ENCODE measurements at regions not wholly inside any gene's neighbourhood (a gene's known extent, or its start where the extent isn't known, plus 50 kb on each side); places are given as distances from the start of the nearest gene placed in this dataset.

DNA sequence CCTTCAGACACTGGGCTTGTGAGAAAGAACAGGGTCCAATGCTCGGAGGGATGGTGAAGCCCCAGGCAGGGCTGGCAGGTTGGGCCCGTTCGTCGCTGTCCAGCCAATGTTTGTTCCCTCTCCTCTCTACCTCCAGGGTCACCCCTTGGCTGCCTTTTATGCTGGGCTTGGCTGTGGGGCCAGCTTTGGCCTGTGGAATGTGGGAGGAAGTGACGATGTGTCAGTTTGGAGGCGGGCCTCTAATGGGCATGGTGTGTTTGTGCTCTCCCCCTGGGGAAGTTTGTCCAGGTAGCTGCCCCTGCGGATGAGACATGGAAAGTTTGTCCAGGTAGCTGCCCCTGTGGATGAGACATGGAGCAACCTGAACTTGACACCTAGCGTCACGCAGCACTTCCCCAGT is 236.7 kb downstream of the GLRX3 start:
- POLR2A ChIA-PET = no interaction called here
- CTCF ChIA-PET = no interaction called here
- no peak for DNase-seq (ENCODE audit: low read depth, low spot score)
- no peak overlapping the region for H3K4me3 ChIP-seq (ENCODE audit: low read depth, low read length)
- TF ChIP-seq, protein P1, sequence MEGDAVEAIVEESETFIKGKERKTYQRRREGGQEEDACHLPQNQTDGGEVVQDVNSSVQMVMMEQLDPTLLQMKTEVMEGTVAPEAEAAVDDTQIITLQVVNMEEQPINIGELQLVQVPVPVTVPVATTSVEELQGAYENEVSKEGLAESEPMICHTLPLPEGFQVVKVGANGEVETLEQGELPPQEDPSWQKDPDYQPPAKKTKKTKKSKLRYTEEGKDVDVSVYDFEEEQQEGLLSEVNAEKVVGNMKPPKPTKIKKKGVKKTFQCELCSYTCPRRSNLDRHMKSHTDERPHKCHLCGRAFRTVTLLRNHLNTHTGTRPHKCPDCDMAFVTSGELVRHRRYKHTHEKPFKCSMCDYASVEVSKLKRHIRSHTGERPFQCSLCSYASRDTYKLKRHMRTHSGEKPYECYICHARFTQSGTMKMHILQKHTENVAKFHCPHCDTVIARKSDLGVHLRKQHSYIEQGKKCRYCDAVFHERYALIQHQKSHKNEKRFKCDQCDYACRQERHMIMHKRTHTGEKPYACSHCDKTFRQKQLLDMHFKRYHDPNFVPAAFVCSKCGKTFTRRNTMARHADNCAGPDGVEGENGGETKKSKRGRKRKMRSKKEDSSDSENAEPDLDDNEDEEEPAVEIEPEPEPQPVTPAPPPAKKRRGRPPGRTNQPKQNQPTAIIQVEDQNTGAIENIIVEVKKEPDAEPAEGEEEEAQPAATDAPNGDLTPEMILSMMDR (IDR thresholded peaks at IDR 0.05; ENCODE audit: insufficient read depth, low read length, missing control alignments) = no peak

DNA sequence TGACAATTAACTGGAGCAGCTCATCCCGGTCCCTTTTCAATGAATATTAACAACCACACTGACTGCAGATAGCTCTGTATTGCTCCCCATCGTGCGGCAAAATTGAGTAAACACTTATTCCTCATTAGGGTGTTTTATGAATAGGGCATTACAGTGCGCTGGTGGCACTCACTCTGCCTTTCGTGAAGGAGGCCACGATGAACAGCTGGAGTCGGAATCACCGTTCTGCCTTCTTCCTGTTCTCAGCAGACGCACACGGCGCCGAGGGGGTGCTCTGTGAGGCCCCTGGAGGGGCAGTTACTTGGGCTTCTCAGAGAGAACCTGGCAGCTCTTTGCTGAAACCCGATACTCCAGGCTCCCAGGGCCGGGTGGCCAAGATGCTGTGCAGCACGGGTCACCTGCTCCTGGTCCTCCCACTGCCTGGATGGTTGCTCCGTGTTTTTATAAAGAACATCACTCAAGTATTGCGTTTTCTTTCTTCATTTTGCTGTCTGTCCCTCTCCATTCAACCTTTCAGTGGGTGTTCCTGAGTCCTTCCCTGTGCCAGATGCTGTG is 241.9 kb downstream of the GLRX3 start:
- CTCF ChIA-PET = no interaction called here
- TF ChIP-seq, protein P1 (IDR thresholded peaks at IDR 0.05; ENCODE audit: insufficient read depth, low read length, missing control alignments) = no peak
- DNase-seq (ENCODE audit: low read depth, low spot score) = no peak
- H3K4me3 ChIP-seq (ENCODE audit: low read depth, low read length) = no peak overlapping the region
- POLR2A ChIA-PET = no interaction called here

- TF ChIP-seq, protein P1 (IDR thresholded peaks at IDR 0.05; ENCODE audit: insufficient read depth, low read length, missing control alignments) = no peak
- DNase-seq (ENCODE audit: low read depth, low spot score) = no peak
- CTCF ChIA-PET = no interaction called here
- no peak overlapping the region for H3K4me3 ChIP-seq (ENCODE audit: low read depth, low read length)
- POLR2A ChIA-PET = no interaction called here
Measured at GRCh38 chr10:130378556-130379400, 242.6 kb downstream of the GLRX3 start.

DNA sequence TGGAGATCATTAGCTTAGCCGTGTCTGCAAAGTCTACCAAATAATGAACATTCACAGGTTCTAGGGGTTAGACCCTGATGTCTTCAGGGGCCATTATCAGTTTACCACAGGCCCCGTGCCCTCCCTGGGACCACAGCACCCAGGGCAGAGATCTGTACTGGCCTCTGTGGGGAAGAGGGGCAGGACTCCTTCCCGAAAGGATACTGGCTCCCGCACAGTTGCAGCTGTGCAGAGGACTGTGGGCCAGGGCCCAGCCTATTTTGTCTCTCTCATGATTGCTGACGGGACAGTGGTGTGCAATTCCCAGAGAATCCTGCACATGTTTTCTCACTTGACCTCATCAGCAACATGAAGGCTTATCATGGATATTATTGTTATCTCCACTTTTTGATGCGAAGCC is 243.9 kb downstream of the GLRX3 start:
- ChIA-PET POLR2A (no interaction called here), CTCF (no interaction called here)
- DNase-seq (ENCODE audit: low read depth, low spot score) = no peak
- TF ChIP-seq, protein P1 (IDR thresholded peaks at IDR 0.05; ENCODE audit: insufficient read depth, low read length, missing control alignments) = no peak
- H3K4me3 ChIP-seq (ENCODE audit: low read depth, low read length) = no peak overlapping the region

DNA sequence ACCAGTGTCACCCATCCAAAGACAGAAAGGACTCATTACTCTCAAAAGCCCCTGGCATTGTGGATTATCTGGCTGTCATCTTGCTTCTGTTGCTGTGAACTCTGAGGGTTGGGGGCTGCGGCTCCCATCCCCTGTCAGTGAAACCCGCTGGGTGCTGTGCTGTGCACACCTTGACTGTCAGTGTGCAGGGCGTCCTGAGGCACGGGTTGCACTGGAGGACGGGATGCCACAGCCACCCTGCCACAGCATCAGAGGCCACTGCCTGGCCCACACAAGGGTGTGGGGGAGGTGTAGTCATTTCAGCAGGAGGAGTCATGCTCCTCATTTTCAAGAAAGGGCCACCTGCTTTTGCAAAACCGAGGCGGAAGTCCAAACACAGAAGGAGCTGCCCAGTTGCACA is 245.8 kb downstream of the GLRX3 start:
- CTCF ChIA-PET = no interaction called here
- TF ChIP-seq, protein P1 (IDR thresholded peaks at IDR 0.05; ENCODE audit: insufficient read depth, low read length, missing control alignments) = no peak
- DNase-seq (ENCODE audit: low read depth, low spot score) = no peak
- POLR2A ChIA-PET = no interaction called here
- no peak overlapping the region for H3K4me3 ChIP-seq (ENCODE audit: low read depth, low read length)

- TF ChIP-seq, protein P1 (IDR thresholded peaks at IDR 0.05; ENCODE audit: insufficient read depth, low read length, missing control alignments) = no peak
- POLR2A ChIA-PET = no interaction called here
- CTCF ChIA-PET = no interaction called here
- H3K4me3 ChIP-seq (ENCODE audit: low read depth, low read length) = no peak overlapping the region
- DNase-seq (ENCODE audit: low read depth, low spot score) = no peak
Measured at GRCh38 chr10:130387936-130388580, 251.9 kb downstream of the GLRX3 start.
